ENCODE measurements at regions not wholly inside any gene's neighbourhood (a gene's known extent, or its start where the extent isn't known, plus 50 kb on each side); places are given as distances from the start of the nearest gene placed in this dataset.

DNA sequence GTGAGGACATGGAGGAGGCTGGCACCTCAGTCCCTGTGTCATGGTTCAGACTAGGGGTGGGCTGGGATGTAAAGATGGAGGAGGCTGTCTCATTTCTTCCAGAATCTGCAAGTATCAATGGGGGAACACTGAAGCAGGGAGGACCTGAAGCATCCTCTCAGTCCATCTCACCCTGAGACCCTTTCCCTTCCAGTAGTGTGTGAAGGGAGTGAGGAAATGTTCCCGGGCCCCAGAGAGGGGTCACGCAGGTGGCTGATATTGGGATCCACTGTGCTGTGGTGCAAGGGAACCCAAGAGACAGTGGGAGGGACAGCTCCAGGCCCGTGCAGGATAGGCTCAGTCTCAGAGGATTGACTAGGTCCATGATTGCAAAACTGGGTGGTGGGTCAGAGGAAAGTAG, 72.2 kb upstream of the ADPGK start:
- Mint-ChIP-seq H3K4me1 (ENCODE audit: unreplicated experiment) (no peaks in the 10 kb centered on the region), H3K27ac (ENCODE audit: unreplicated experiment) (no peak overlapping the region), H3K9me3 (ENCODE audit: unreplicated experiment) (no peaks in the 10 kb centered on the region), H3K27me3 (ENCODE audit: unreplicated experiment) (peaks cover 14% of the 10 kb centered on the region), H3K4me3 (ENCODE audit: unreplicated experiment) (no peak overlapping the region), H3K36me3 (ENCODE audit: unreplicated experiment) (no peaks in the 10 kb centered on the region)
- TF ChIP-seq, protein P1, sequence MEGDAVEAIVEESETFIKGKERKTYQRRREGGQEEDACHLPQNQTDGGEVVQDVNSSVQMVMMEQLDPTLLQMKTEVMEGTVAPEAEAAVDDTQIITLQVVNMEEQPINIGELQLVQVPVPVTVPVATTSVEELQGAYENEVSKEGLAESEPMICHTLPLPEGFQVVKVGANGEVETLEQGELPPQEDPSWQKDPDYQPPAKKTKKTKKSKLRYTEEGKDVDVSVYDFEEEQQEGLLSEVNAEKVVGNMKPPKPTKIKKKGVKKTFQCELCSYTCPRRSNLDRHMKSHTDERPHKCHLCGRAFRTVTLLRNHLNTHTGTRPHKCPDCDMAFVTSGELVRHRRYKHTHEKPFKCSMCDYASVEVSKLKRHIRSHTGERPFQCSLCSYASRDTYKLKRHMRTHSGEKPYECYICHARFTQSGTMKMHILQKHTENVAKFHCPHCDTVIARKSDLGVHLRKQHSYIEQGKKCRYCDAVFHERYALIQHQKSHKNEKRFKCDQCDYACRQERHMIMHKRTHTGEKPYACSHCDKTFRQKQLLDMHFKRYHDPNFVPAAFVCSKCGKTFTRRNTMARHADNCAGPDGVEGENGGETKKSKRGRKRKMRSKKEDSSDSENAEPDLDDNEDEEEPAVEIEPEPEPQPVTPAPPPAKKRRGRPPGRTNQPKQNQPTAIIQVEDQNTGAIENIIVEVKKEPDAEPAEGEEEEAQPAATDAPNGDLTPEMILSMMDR (IDR thresholded peaks at IDR 0.05): no peak
- DNase-seq (ENCODE audit: extremely low spot score, unreplicated experiment): peak; percentile 54

DNA sequence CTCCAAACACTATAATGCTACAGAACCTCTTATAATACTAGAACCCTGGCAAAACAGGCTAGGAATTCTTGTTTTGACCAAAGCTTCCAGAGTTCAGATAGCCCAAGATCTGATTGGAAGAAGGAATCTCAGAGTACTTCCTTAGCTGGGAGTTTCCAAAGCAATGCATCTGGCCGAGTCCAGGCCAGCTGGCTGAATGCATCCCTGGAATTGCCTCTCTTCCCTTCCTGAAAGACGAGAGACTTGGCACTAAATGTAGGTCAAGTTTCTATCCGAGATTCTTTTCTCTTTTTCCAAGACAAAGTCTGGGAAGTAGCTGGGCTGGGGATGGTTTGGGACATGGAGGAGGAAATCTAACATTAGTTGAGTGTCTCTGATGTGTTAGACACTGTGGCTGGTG, 68.7 kb upstream of the ADPGK start:
- TF ChIP-seq, protein P1 (IDR thresholded peaks at IDR 0.05): no peak
- DNase-seq (ENCODE audit: extremely low spot score, unreplicated experiment): no peak
- Mint-ChIP-seq H3K36me3 (ENCODE audit: unreplicated experiment) (no peaks in the 10 kb centered on the region), H3K4me3 (ENCODE audit: unreplicated experiment) (no peak overlapping the region), H3K27ac (ENCODE audit: unreplicated experiment) (no peak overlapping the region), H3K9me3 (ENCODE audit: unreplicated experiment) (no peaks in the 10 kb centered on the region), H3K27me3 (ENCODE audit: unreplicated experiment) (peaks cover 21% of the 10 kb centered on the region), H3K4me1 (ENCODE audit: unreplicated experiment) (peaks cover 6% of the 10 kb centered on the region)

DNA sequence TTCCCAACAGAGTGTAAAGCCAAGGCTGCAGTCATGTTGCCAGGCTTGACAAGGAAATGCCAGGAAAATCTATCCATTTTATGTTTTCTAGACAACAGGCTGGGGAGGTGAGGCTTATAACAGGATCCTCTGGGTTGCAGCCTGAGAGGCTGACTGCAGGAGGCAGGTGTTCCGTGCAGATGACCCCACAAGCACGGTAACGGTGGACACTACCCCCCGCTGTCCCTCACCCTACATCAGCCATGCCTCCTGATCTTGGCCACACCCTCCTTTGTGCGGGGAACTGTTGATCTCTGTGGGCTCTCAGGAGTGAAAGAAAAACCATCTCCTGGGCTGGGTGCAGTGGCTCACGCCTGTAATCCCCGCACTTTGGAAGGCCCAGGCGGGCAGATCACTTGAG, 68.0 kb upstream of the ADPGK start:
- TF ChIP-seq, protein P1 (IDR thresholded peaks at IDR 0.05): no peak
- H3K36me3 Mint-ChIP-seq (ENCODE audit: unreplicated experiment): no peaks in the 10 kb centered on the region
- no peaks in the 10 kb centered on the region for H3K9me3 Mint-ChIP-seq (ENCODE audit: unreplicated experiment)
- no peak overlapping the region for H3K27ac Mint-ChIP-seq (ENCODE audit: unreplicated experiment)
- DNase-seq (ENCODE audit: extremely low spot score, unreplicated experiment): no peak
- H3K27me3 Mint-ChIP-seq (ENCODE audit: unreplicated experiment): peaks cover 21% of the 10 kb centered on the region
- no peak overlapping the region for H3K4me3 Mint-ChIP-seq (ENCODE audit: unreplicated experiment)
- peaks cover 7% of the 10 kb centered on the region for H3K4me1 Mint-ChIP-seq (ENCODE audit: unreplicated experiment)

DNA sequence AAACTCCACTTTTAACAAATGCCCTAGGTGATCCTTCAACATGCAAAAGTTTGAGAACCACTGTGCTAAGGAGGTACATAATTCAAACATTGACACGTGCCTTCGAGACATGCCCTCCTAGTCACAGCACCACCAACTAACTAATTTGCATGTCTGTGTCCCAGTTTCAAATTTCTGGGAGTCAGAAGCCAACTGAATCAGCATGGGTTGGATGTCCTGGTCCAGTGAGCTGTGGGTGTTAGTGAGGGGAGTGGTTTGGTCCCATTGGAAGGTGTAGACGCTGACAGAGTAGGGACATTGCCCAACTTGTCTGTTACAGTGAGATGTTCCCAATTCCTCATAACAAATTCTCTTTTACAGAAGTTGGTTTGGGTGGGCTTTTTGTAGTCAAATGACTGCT, 67.3 kb upstream of the ADPGK start:
- no peak for DNase-seq (ENCODE audit: extremely low spot score, unreplicated experiment)
- H3K27me3 Mint-ChIP-seq (ENCODE audit: unreplicated experiment): peaks cover 21% of the 10 kb centered on the region
- H3K36me3 Mint-ChIP-seq (ENCODE audit: unreplicated experiment): no peaks in the 10 kb centered on the region
- no peak overlapping the region for H3K4me3 Mint-ChIP-seq (ENCODE audit: unreplicated experiment)
- TF ChIP-seq, protein P1 (IDR thresholded peaks at IDR 0.05): no peak
- H3K9me3 Mint-ChIP-seq (ENCODE audit: unreplicated experiment): no peaks in the 10 kb centered on the region
- no peak overlapping the region for H3K27ac Mint-ChIP-seq (ENCODE audit: unreplicated experiment)
- H3K4me1 Mint-ChIP-seq (ENCODE audit: unreplicated experiment): peaks cover 15% of the 10 kb centered on the region

DNA sequence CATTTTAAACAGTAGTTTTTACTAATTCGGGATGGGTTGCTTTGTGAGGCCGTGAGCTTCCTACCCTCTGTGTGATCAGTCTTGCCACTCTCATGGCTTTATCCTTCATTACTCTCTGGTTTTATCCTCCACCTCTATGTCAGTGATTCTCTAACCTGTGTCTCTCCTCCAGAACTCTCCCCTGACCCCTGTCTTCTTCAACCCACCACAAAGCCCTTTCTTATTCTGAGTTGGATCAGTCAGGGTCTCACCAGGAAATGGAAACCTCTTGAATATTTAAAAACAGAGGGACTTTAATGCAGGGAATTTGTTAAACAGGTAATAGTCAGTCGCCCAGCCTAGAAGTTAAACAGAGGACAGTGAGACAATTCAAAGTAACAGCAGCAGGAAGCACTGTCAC, 64.2 kb upstream of the ADPGK start:
- H3K36me3 Mint-ChIP-seq (ENCODE audit: unreplicated experiment): no peaks in the 10 kb centered on the region
- H3K4me3 Mint-ChIP-seq (ENCODE audit: unreplicated experiment): no peak overlapping the region
- no peaks in the 10 kb centered on the region for H3K9me3 Mint-ChIP-seq (ENCODE audit: unreplicated experiment)
- TF ChIP-seq, protein P1 (IDR thresholded peaks at IDR 0.05): no peak
- no peak for DNase-seq (ENCODE audit: extremely low spot score, unreplicated experiment)
- H3K4me1 Mint-ChIP-seq (ENCODE audit: unreplicated experiment): peaks cover 18% of the 10 kb centered on the region
- peaks cover 19% of the 10 kb centered on the region for H3K27me3 Mint-ChIP-seq (ENCODE audit: unreplicated experiment)
- no peak overlapping the region for H3K27ac Mint-ChIP-seq (ENCODE audit: unreplicated experiment)

Measured in osteocyte (in vitro differentiated cells).